WTC11 (cell line): ENCODE measurements at regions not wholly inside any gene's neighbourhood (a gene's known extent, or its start where the extent isn't known, plus 50 kb on each side); places are given as distances from the start of the nearest gene placed in this dataset.

Experiments
- CREM ChIP-seq: sonication (generic); formaldehyde crosslinking; IDR thresholded peaks from 2 replicates; pipeline ENCODE4 v1.8.1; 2022; ENCODE audit warnings: mild to moderate bottlenecking, missing genetic modification reagents, moderate library complexity
- ETV6 ChIP-seq: sonication (generic); formaldehyde crosslinking; IDR thresholded peaks from 2 replicates; pipeline ENCODE4 v1.8.1; 2022; ENCODE audit warnings: mild to moderate bottlenecking, missing genetic modification reagents
- FOXJ3 ChIP-seq: sonication (generic); formaldehyde crosslinking; IDR thresholded peaks from 2 replicates; pipeline ENCODE4 v1.9.0; 2021; ENCODE audit warnings: missing genetic modification reagents, mild to moderate bottlenecking, borderline replicate concordance
- FOXP1 ChIP-seq: sonication (generic); formaldehyde crosslinking; IDR thresholded peaks from 2 replicates; pipeline ENCODE4 v1.8.0; 2022; ENCODE audit warnings: missing genetic modification reagents, mild to moderate bottlenecking, moderate library complexity, borderline replicate concordance
- SP1 ChIP-seq: sonication (generic); formaldehyde crosslinking; conservative IDR thresholded peaks from 2 replicates; pipeline ENCODE4 v1.8.1; 2022; ENCODE audit warnings: missing genetic modification reagents
- TP53 ChIP-seq: sonication (generic); formaldehyde crosslinking; IDR thresholded peaks from 2 replicates; pipeline ENCODE4 v1.8.1; 2023; ENCODE audit warnings: mild to moderate bottlenecking, missing genetic modification reagents
- ZNF671 ChIP-seq: fragments of 250-450 bp; sonication (Bioruptor Pico); IDR thresholded peaks from 2 replicates; pipeline ENCODE4 v1.8.0; 2021; ENCODE audit warnings: mild to moderate bottlenecking
- TF ChIP-seq, protein P1 (sequence below): fragments of 200-600 bp; IDR thresholded peaks from 2 replicates; pipeline ENCODE4 v1.8.0; 2022; ENCODE audit warnings: antibody characterized with exemption
- TF ChIP-seq, protein P2 (sequence below): sonication (generic); formaldehyde crosslinking; IDR thresholded peaks from 2 replicates; pipeline ENCODE4 v1.8.1; 2023; ENCODE audit warnings: mild to moderate bottlenecking, missing genetic modification reagents, moderate library complexity
- TF ChIP-seq, protein P3 (sequence below): sonication (generic); formaldehyde crosslinking; IDR thresholded peaks from 2 replicates; pipeline ENCODE4 v1.8.1; 2022; ENCODE audit warnings: mild to moderate bottlenecking, moderate library complexity, missing genetic modification reagents
- TF ChIP-seq, protein P4 (sequence below): sonication (generic); formaldehyde crosslinking; IDR thresholded peaks from 2 replicates; pipeline ENCODE4 v1.8.0; 2023; ENCODE audit warnings: missing genetic modification reagents, mild to moderate bottlenecking, borderline replicate concordance
- TF ChIP-seq, protein P5 (sequence below): sonication (generic); formaldehyde crosslinking; IDR thresholded peaks from 2 replicates; pipeline ENCODE4 v1.8.1; 2022; ENCODE audit warnings: low read depth, missing genetic modification reagents, borderline replicate concordance

DNA sequence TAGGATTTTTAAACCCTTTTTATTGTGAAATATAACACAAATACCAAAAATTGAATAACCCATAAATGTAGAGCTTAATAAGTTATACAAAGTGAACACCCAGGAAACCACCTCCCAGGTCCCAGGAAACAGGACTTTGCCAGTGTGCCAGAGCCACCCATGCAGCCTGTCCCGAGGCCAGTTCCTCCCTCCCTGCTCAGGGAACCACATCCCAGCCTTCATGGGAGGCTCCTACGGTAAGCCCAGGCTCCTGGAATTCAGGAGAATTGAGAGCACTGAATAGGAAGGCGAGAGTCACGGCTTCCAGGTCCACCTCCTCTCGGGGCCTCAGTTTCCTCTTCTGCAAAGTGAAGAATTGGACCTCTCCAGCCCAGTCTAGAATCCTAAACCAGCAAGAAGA lies 178.2 kb downstream of the TMEM132E start:
- TF ChIP-seq, protein P1, sequence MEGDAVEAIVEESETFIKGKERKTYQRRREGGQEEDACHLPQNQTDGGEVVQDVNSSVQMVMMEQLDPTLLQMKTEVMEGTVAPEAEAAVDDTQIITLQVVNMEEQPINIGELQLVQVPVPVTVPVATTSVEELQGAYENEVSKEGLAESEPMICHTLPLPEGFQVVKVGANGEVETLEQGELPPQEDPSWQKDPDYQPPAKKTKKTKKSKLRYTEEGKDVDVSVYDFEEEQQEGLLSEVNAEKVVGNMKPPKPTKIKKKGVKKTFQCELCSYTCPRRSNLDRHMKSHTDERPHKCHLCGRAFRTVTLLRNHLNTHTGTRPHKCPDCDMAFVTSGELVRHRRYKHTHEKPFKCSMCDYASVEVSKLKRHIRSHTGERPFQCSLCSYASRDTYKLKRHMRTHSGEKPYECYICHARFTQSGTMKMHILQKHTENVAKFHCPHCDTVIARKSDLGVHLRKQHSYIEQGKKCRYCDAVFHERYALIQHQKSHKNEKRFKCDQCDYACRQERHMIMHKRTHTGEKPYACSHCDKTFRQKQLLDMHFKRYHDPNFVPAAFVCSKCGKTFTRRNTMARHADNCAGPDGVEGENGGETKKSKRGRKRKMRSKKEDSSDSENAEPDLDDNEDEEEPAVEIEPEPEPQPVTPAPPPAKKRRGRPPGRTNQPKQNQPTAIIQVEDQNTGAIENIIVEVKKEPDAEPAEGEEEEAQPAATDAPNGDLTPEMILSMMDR: no peak
- TF ChIP-seq, protein P2, sequence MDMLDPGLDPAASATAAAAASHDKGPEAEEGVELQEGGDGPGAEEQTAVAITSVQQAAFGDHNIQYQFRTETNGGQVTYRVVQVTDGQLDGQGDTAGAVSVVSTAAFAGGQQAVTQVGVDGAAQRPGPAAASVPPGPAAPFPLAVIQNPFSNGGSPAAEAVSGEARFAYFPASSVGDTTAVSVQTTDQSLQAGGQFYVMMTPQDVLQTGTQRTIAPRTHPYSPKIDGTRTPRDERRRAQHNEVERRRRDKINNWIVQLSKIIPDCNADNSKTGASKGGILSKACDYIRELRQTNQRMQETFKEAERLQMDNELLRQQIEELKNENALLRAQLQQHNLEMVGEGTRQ (CRISPR knock-in tag): no peak
- TF ChIP-seq TP53 (no peak), SP1 (CRISPR knock-in tag) (no peak), CREM (no peak), FOXP1 (CRISPR knock-in tag) (no peak), ZNF671 (CRISPR knock-in tag) (no peak), FOXJ3 (CRISPR knock-in tag) (no peak), ETV6 (CRISPR knock-in tag) (no peak)
- TF ChIP-seq, protein P3, sequence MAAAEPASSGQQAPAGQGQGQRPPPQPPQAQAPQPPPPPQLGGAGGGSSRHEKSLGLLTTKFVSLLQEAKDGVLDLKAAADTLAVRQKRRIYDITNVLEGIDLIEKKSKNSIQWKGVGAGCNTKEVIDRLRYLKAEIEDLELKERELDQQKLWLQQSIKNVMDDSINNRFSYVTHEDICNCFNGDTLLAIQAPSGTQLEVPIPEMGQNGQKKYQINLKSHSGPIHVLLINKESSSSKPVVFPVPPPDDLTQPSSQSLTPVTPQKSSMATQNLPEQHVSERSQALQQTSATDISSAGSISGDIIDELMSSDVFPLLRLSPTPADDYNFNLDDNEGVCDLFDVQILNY (CRISPR knock-in tag): no peak
- TF ChIP-seq, protein P4, sequence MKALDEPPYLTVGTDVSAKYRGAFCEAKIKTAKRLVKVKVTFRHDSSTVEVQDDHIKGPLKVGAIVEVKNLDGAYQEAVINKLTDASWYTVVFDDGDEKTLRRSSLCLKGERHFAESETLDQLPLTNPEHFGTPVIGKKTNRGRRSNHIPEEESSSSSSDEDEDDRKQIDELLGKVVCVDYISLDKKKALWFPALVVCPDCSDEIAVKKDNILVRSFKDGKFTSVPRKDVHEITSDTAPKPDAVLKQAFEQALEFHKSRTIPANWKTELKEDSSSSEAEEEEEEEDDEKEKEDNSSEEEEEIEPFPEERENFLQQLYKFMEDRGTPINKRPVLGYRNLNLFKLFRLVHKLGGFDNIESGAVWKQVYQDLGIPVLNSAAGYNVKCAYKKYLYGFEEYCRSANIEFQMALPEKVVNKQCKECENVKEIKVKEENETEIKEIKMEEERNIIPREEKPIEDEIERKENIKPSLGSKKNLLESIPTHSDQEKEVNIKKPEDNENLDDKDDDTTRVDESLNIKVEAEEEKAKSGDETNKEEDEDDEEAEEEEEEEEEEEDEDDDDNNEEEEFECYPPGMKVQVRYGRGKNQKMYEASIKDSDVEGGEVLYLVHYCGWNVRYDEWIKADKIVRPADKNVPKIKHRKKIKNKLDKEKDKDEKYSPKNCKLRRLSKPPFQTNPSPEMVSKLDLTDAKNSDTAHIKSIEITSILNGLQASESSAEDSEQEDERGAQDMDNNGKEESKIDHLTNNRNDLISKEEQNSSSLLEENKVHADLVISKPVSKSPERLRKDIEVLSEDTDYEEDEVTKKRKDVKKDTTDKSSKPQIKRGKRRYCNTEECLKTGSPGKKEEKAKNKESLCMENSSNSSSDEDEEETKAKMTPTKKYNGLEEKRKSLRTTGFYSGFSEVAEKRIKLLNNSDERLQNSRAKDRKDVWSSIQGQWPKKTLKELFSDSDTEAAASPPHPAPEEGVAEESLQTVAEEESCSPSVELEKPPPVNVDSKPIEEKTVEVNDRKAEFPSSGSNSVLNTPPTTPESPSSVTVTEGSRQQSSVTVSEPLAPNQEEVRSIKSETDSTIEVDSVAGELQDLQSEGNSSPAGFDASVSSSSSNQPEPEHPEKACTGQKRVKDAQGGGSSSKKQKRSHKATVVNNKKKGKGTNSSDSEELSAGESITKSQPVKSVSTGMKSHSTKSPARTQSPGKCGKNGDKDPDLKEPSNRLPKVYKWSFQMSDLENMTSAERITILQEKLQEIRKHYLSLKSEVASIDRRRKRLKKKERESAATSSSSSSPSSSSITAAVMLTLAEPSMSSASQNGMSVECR: no peak
- TF ChIP-seq, protein P5, sequence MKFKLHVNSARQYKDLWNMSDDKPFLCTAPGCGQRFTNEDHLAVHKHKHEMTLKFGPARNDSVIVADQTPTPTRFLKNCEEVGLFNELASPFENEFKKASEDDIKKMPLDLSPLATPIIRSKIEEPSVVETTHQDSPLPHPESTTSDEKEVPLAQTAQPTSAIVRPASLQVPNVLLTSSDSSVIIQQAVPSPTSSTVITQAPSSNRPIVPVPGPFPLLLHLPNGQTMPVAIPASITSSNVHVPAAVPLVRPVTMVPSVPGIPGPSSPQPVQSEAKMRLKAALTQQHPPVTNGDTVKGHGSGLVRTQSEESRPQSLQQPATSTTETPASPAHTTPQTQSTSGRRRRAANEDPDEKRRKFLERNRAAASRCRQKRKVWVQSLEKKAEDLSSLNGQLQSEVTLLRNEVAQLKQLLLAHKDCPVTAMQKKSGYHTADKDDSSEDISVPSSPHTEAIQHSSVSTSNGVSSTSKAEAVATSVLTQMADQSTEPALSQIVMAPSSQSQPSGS (CRISPR knock-in tag): no peak
